ENCODE measurements at regions not wholly inside any gene's neighbourhood (a gene's known extent, or its start where the extent isn't known, plus 50 kb on each side); places are given as distances from the start of the nearest gene placed in this dataset.

DNA sequence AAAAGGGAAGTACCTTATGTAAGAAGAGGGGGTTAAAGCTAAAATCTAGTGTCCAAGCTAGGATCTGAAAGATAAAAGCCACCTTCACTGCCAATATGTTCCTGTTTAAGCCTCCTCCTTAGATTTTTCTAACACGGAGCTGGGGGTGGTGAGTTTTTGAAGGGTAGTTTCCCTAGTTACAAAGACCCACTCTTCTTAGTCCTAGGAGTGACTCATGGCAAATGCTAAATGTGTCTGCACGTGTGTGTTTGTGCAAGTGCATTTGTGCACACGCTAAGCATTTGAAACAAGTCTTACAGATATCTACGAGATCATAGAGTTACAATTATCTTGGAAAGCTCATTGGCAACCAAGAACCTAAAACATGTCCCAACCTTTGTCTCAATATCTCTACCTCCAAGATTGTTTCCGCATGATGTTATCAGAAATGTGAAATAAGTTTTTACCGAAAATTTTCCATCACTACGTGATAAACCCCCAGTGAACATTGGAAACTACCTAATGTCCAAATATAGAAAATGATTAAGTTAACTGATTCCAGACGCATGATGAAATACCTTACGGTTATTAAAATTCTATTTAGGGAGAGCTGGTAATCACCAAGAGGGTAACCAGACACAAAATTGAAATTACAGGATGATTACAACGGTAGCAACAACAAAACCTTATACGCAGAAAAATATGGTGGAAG, 78.0 kb upstream of the HRH2 start:
- TF ChIP-seq, protein P1, sequence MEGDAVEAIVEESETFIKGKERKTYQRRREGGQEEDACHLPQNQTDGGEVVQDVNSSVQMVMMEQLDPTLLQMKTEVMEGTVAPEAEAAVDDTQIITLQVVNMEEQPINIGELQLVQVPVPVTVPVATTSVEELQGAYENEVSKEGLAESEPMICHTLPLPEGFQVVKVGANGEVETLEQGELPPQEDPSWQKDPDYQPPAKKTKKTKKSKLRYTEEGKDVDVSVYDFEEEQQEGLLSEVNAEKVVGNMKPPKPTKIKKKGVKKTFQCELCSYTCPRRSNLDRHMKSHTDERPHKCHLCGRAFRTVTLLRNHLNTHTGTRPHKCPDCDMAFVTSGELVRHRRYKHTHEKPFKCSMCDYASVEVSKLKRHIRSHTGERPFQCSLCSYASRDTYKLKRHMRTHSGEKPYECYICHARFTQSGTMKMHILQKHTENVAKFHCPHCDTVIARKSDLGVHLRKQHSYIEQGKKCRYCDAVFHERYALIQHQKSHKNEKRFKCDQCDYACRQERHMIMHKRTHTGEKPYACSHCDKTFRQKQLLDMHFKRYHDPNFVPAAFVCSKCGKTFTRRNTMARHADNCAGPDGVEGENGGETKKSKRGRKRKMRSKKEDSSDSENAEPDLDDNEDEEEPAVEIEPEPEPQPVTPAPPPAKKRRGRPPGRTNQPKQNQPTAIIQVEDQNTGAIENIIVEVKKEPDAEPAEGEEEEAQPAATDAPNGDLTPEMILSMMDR (IDR thresholded peaks at IDR 0.05), result no peak
- no peak for TF ChIP-seq POLR2A (IDR thresholded peaks at IDR 0.05)

All from adrenal gland (tissue), 5 donors.